Transverse colon (tissue), 4 donors: ENCODE measurements at regions not wholly inside any gene's neighbourhood (a gene's known extent, or its start where the extent isn't known, plus 50 kb on each side); places are given as distances from the start of the nearest gene placed in this dataset.

Source experiments
- CTCF ChIP-seq, 5 experiments: fragments of 200-600 bp in 3 of 5; fragments of 450-650 bp in 2 of 5; sonication (generic) in 3 of 5; IDR thresholded peaks; 1 replicate in 2 of 5; 2 replicates in 3 of 5; pipeline ENCODE4 v1.5.1; 2016 to 2017; ENCODE audit warnings: antibody characterized with exemption in 5 of 5, inconsistent platforms in 3 of 5, mild to moderate bottlenecking in 2 of 5, moderate library complexity in 1 of 5
- EP300 ChIP-seq: sonication (generic); formaldehyde crosslinking; IDR thresholded peaks from one replicate; pipeline ENCODE4 v1.6.1; 2017; ENCODE audit warnings: antibody characterized with exemption, low read depth
- POLR2A ChIP-seq: fragments of 450-650 bp; IDR thresholded peaks from one replicate; pipeline ENCODE4 v1.6.1; 2016; ENCODE audit warnings: antibody characterized with exemption, mild to moderate bottlenecking, moderate library complexity
- POLR2AphosphoS5 ChIP-seq, 3 donors: sonication (generic); formaldehyde crosslinking; IDR thresholded peaks; one replicate each; pipeline ENCODE4 v1.6.1; 2016; ENCODE audit warnings: antibody characterized with exemption in 3 of 3

GRCh38 chr4:124566030-124566429 is 146.5 kb downstream of the ANKRD50 start:
- TF ChIP-seq CTCF (IDR thresholded peaks at IDR 0.05) = no peak
- TF ChIP-seq EP300 = no peak
- no peak for TF ChIP-seq POLR2AphosphoS5 (IDR thresholded peaks at IDR 0.05)
- TF ChIP-seq POLR2A = no peak
